ENCODE measurements at regions not wholly inside any gene's neighbourhood (a gene's known extent, or its start where the extent isn't known, plus 50 kb on each side); places are given as distances from the start of the nearest gene placed in this dataset.
A peak's percentile ranks its signal among the peaks of the same experiment; 100 is the strongest.

DNA sequence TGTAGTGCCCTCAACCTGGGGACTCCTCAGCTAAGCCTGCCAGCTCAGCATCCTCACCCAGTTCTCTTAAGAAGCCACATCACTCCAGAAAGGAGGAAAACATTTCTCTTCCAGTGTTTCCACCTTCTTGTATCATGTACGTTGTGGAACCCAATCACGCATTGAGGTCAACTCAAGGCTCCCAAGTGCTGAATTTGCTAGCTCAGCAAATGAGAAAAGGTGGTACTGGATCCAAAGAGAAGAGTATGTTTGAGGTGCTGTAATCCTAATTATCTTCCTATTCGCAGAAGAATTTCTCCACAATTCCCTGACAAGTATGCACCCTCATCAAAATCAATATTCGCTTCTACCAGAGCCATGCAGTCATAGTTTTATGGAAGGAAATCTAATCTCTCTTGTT, 335.0 kb upstream of the C16orf82 start (continued):
- TF ChIP-seq TBP (optimal IDR thresholded peaks at IDR 0.05; ENCODE audit: low read depth, low read length) (no peak), SRSF1 (IDR thresholded peaks at IDR 0.05; ENCODE audit: low read depth, low read length) (no peak), CEBPG (CRISPR knock-in tag; IDR thresholded peaks at IDR 0.05) (no peak), CEBPG (tag; conservative IDR thresholded peaks at IDR 0.05 in 1 of 2, IDR thresholded peaks at IDR 0.05 in 1 of 2) (no peak), SRSF3 (IDR thresholded peaks at IDR 0.05; ENCODE audit: insufficient read depth, low read length) (no peak), MAFK (IDR thresholded peaks at IDR 0.05; ENCODE audit: low read length) (peak; percentile 48; the same call in 1 of the 2 replicates), ELF2 (CRISPR knock-in tag; IDR thresholded peaks at IDR 0.05) (no peak), ZNF561 (CRISPR knock-in tag; conservative IDR thresholded peaks at IDR 0.05) (no peak), MAFG (tag; conservative IDR thresholded peaks at IDR 0.05) (peak; percentile 42; the same call in 1 of the 2 replicates), ESRRB (CRISPR knock-in tag; IDR thresholded peaks at IDR 0.05; ENCODE audit: borderline replicate concordance) (no peak), PCBP1 (IDR thresholded peaks at IDR 0.05; ENCODE audit: low read depth, low read length, poor library complexity, severe bottlenecking) (no peak), ZNF316 (IDR thresholded peaks at IDR 0.05) (peak; percentile 68; the same call in 1 of the 2 replicates), ZNF408 (CRISPR knock-in tag; IDR thresholded peaks at IDR 0.05; ENCODE audit: low read depth) (no peak), PURB (CRISPR knock-in tag; IDR thresholded peaks at IDR 0.05; ENCODE audit: low read depth) (no peak), SAFB (IDR thresholded peaks at IDR 0.05; ENCODE audit: borderline replicate concordance, low read depth, low read length) (no peak), NFE2L1 (tag; IDR thresholded peaks at IDR 0.05; ENCODE audit: borderline replicate concordance, low read depth) (no peak)
- TF ChIP-seq, protein P1, sequence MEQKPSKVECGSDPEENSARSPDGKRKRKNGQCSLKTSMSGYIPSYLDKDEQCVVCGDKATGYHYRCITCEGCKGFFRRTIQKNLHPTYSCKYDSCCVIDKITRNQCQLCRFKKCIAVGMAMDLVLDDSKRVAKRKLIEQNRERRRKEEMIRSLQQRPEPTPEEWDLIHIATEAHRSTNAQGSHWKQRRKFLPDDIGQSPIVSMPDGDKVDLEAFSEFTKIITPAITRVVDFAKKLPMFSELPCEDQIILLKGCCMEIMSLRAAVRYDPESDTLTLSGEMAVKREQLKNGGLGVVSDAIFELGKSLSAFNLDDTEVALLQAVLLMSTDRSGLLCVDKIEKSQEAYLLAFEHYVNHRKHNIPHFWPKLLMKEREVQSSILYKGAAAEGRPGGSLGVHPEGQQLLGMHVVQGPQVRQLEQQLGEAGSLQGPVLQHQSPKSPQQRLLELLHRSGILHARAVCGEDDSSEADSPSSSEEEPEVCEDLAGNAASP (IDR thresholded peaks at IDR 0.05), result no peak
- TF ChIP-seq, protein P2, sequence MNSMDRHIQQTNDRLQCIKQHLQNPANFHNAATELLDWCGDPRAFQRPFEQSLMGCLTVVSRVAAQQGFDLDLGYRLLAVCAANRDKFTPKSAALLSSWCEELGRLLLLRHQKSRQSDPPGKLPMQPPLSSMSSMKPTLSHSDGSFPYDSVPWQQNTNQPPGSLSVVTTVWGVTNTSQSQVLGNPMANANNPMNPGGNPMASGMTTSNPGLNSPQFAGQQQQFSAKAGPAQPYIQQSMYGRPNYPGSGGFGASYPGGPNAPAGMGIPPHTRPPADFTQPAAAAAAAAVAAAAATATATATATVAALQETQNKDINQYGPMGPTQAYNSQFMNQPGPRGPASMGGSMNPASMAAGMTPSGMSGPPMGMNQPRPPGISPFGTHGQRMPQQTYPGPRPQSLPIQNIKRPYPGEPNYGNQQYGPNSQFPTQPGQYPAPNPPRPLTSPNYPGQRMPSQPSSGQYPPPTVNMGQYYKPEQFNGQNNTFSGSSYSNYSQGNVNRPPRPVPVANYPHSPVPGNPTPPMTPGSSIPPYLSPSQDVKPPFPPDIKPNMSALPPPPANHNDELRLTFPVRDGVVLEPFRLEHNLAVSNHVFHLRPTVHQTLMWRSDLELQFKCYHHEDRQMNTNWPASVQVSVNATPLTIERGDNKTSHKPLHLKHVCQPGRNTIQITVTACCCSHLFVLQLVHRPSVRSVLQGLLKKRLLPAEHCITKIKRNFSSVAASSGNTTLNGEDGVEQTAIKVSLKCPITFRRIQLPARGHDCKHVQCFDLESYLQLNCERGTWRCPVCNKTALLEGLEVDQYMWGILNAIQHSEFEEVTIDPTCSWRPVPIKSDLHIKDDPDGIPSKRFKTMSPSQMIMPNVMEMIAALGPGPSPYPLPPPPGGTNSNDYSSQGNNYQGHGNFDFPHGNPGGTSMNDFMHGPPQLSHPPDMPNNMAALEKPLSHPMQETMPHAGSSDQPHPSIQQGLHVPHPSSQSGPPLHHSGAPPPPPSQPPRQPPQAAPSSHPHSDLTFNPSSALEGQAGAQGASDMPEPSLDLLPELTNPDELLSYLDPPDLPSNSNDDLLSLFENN (IDR thresholded peaks at IDR 0.05; ENCODE audit: low read depth in 2 of 2, low read length in 2 of 2), result no peak
- TF ChIP-seq, protein P3, sequence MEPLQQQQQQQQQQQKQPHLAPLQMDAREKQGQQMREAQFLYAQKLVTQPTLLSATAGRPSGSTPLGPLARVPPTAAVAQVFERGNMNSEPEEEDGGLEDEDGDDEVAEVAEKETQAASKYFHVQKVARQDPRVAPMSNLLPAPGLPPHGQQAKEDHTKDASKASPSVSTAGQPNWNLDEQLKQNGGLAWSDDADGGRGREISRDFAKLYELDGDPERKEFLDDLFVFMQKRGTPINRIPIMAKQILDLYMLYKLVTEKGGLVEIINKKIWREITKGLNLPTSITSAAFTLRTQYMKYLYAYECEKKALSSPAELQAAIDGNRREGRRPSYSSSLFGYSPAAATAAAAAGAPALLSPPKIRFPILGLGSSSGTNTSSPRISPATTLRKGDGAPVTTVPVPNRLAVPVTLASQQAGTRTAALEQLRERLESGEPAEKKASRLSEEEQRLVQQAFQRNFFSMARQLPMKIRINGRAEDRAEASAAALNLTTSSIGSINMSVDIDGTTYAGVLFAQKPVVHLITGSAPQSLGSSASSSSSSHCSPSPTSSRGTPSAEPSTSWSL (CRISPR knock-in tag; IDR thresholded peaks at IDR 0.05; ENCODE audit: borderline replicate concordance), result no peak
- TF ChIP-seq, protein P4, sequence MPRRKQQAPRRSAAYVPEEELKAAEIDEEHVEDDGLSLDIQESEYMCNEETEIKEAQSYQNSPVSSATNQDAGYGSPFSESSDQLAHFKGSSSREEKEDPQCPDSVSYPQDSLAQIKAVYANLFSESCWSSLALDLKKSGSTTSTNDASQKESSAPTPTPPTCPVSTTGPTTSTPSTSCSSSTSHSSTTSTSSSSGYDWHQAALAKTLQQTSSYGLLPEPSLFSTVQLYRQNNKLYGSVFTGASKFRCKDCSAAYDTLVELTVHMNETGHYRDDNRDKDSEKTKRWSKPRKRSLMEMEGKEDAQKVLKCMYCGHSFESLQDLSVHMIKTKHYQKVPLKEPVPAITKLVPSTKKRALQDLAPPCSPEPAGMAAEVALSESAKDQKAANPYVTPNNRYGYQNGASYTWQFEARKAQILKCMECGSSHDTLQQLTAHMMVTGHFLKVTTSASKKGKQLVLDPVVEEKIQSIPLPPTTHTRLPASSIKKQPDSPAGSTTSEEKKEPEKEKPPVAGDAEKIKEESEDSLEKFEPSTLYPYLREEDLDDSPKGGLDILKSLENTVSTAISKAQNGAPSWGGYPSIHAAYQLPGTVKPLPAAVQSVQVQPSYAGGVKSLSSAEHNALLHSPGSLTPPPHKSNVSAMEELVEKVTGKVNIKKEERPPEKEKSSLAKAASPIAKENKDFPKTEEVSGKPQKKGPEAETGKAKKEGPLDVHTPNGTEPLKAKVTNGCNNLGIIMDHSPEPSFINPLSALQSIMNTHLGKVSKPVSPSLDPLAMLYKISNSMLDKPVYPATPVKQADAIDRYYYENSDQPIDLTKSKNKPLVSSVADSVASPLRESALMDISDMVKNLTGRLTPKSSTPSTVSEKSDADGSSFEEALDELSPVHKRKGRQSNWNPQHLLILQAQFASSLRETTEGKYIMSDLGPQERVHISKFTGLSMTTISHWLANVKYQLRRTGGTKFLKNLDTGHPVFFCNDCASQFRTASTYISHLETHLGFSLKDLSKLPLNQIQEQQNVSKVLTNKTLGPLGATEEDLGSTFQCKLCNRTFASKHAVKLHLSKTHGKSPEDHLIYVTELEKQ (CRISPR knock-in tag; IDR thresholded peaks at IDR 0.05), result no peak
